Uterus (tissue), 2 donors: ENCODE measurements at regions not wholly inside any gene's neighbourhood (a gene's known extent, or its start where the extent isn't known, plus 50 kb on each side); places are given as distances from the start of the nearest gene placed in this dataset.

ENCODE experiments used
- CTCF ChIP-seq, 4 experiments: fragments of 200-600 bp in 2 of 4; fragments of 450-650 bp in 2 of 4; sonication (generic) in 2 of 4; IDR thresholded peaks; one replicate each; pipeline ENCODE4 v1.5.1; 2016 to 2019; ENCODE audit warnings: antibody characterized with exemption in 4 of 4, mild to moderate bottlenecking in 2 of 4, moderate library complexity in 1 of 4
- POLR2A ChIP-seq, 2 donors: fragments of 450-650 bp; IDR thresholded peaks; one replicate each; pipeline ENCODE4 v1.6.1; 2016; ENCODE audit warnings: antibody characterized with exemption in 2 of 2, mild to moderate bottlenecking in 1 of 2, moderate library complexity in 1 of 2

GRCh38 chr1:98437011-98437410 is 224.5 kb upstream of the SNX7 start:
- no peak for TF ChIP-seq CTCF (IDR thresholded peaks at IDR 0.05)
- TF ChIP-seq POLR2A (IDR thresholded peaks at IDR 0.05), result no peak
